GM12878 (cell line): ENCODE measurements at regions not wholly inside any gene's neighbourhood (a gene's known extent, or its start where the extent isn't known, plus 50 kb on each side); places are given as distances from the start of the nearest gene placed in this dataset.

Experiments
- ATAC-seq: fragments of 200-7000 bp; cut with Tn5 transposase; 3 replicates; pipeline ENCODE4 v1.9.1; 2020; ENCODE audit warnings: mild to moderate bottlenecking, moderate library complexity
- BruUV-seq: library from RNA; stranded (reverse); fragments of 400-500 nt; replicated peaks from 2 replicates; lab custom pipeline; 2021; lab: Mats Ljungman, UMichigan
- CTCF ChIA-PET: fragments of 300-600 bp; sonication (Branson Sonifier 250); formaldehyde crosslinking; extraction: SDS; loops from one replicate; lab custom pipeline; 2021; ENCODE audit warnings: inconsistent platforms; lab: Yijun Ruan, JAX
- POLR2A ChIA-PET: fragments of 350-600 bp; formaldehyde crosslinking; extraction: SDS; loops from one replicate; lab custom pipeline; 2021; ENCODE audit warnings: inconsistent platforms; lab: Charles Lee
- RAD21 ChIA-PET: fragments of 300-600 bp; sonication (Branson Sonifier 250); formaldehyde crosslinking; loops from one replicate; lab custom pipeline; 2023; ENCODE audit warnings: antibody characterized with exemption; ENCODE audit not compliant: unreplicated experiment; lab: Charles Lee
- SMC1A ChIA-PET: fragments of 300-600 bp; sonication (Branson Sonifier 250); formaldehyde crosslinking; loops from one replicate; lab custom pipeline; 2023; ENCODE audit not compliant: unreplicated experiment, uncharacterized antibody; lab: Charles Lee
- DNase-seq: peaks from one replicate; pipeline ENCODE4 v3.0.0-alpha.2; 2011; ENCODE audit warnings: low read depth, low spot score
- FAIRE-seq: peaks from 3 replicates; lab custom pipeline; 2011; peaks lifted over from hg19 to GRCh38; lab: Jason Lieb, UNC
- H2AFZ ChIP-seq: 2 replicates; pipeline ENCODE4 v1.6.0; 2011; ENCODE audit warnings: low read depth, low read length, control low read depth; ENCODE audit not compliant: control insufficient read depth
- H3K27ac ChIP-seq: 2 replicates; pipeline ENCODE4 v1.5.1; 2011; ENCODE audit warnings: control low read depth; ENCODE audit not compliant: control insufficient read depth, insufficient read depth
- H3K27me3 ChIP-seq, 2 experiments: replicated peaks in 1 of 2; 2 replicates each; pipeline versions ENCODE4 v1.6.0 to v1.6.1; 2011; ENCODE audit warnings: low read length in 1 of 2; ENCODE audit not compliant: control insufficient read depth in 2 of 2, insufficient read depth in 2 of 2
- H3K36me3 ChIP-seq, 2 experiments: 2 replicates each; pipeline ENCODE4 v1.5.1; 2011; ENCODE audit warnings: low read length in 1 of 2; ENCODE audit not compliant: control insufficient read depth in 2 of 2, insufficient read depth in 2 of 2
- H3K4me1 ChIP-seq: 2 replicates; pipeline ENCODE4 v1.6.1; 2011; ENCODE audit warnings: mild to moderate bottlenecking, low read length, moderate library complexity, mixed read lengths; ENCODE audit not compliant: control insufficient read depth, insufficient read depth
- H3K4me2 ChIP-seq: 2 replicates; pipeline ENCODE4 v1.6.0; 2011; ENCODE audit warnings: control low read depth; ENCODE audit not compliant: control insufficient read depth, insufficient read depth
- H3K4me3 ChIP-seq: fragments of 200-600 bp; sonication (generic); 2 replicates; pipeline ENCODE4 v1.5.1; 2016
- H3K79me2 ChIP-seq: 2 replicates; pipeline ENCODE4 v1.6.0; 2011; ENCODE audit warnings: low read length; ENCODE audit not compliant: control insufficient read depth, insufficient read depth
- H3K9ac ChIP-seq: 2 replicates; pipeline ENCODE4 v1.8.0; 2011; ENCODE audit warnings: low read length, control low read depth, mixed read lengths; ENCODE audit not compliant: control insufficient read depth, insufficient read depth
- H3K9me3 ChIP-seq: replicated peaks from 3 replicates; pipeline ENCODE4 v1.5.1; 2011; ENCODE audit warnings: mild to moderate bottlenecking, low read length; ENCODE audit not compliant: control insufficient read depth, insufficient read depth
- H4K20me1 ChIP-seq: 2 replicates; pipeline ENCODE4 v1.6.0; 2011; ENCODE audit not compliant: control insufficient read depth, insufficient read depth
- BHLHE40 ChIP-seq, 2 experiments: fragments of 450-650 bp in 1 of 2; IDR thresholded peaks; 2 replicates each; pipeline ENCODE4 v1.6.1; 2011 to 2017; ENCODE audit warnings: low read depth in 2 of 2, borderline replicate concordance in 1 of 2, improper control_type of control experiment in 1 of 2, low read length in 1 of 2, mild to moderate bottlenecking in 1 of 2
- CBFB ChIP-seq: IDR thresholded peaks from 2 replicates; pipeline ENCODE4 v1.6.1; 2016; ENCODE audit warnings: antibody characterized with exemption, low read depth
- E2F8 ChIP-seq: fragments of 450-650 bp; IDR thresholded peaks from 2 replicates; pipeline ENCODE4 v1.6.1; 2018; ENCODE audit warnings: mild to moderate bottlenecking, low read depth, moderate library complexity; ENCODE audit not compliant: partially characterized antibody
- IKZF2 ChIP-seq, 2 experiments: fragments of 450-650 bp; IDR thresholded peaks; 2 replicates each; pipeline ENCODE4 v1.6.1; 2017; ENCODE audit warnings: mild to moderate bottlenecking in 2 of 2, moderate library complexity in 2 of 2
- NKRF ChIP-seq: fragments of 450-650 bp; conservative IDR thresholded peaks from 2 replicates; pipeline ENCODE4 v1.6.1; 2017; ENCODE audit warnings: mild to moderate bottlenecking, moderate library complexity
- RAD51 ChIP-seq: fragments of 450-650 bp; IDR thresholded peaks from 2 replicates; pipeline ENCODE4 v1.6.1; 2016; ENCODE audit warnings: moderate library complexity, mild to moderate bottlenecking, inconsistent platforms
- SMAD1 ChIP-seq: fragments of 450-650 bp; IDR thresholded peaks from 2 replicates; pipeline ENCODE4 v1.6.1; 2018; ENCODE audit warnings: mild to moderate bottlenecking, low read depth; ENCODE audit not compliant: partially characterized antibody
- SP1 ChIP-seq: IDR thresholded peaks from one replicate; pipeline ENCODE4 v1.6.1; 2011; ENCODE audit warnings: low read depth, low read length
- SUZ12 ChIP-seq: fragments of 200-600 bp; sonication (generic); IDR thresholded peaks from one replicate; pipeline ENCODE4 v1.6.1; 2018; ENCODE audit warnings: antibody characterized with exemption, mild to moderate bottlenecking; ENCODE audit not compliant: unreplicated experiment
- TCF7 ChIP-seq: IDR thresholded peaks from 2 replicates; pipeline ENCODE4 v1.6.1; 2014; ENCODE audit warnings: antibody characterized with exemption, borderline replicate concordance
- WGBS: methylation state at CpG from one replicate; pipeline ENCODE4 v1.1.6; 2016; ENCODE audit warnings: low lambda C conversion rate; ENCODE audit not compliant: insufficient replicate concordance, insufficient coverage; ENCODE audit errors: missing lambda C conversion rate; 5-methylcytosine and 5-hydroxymethylcytosine counted together
- in situ Hi-C: fragments of 300-500 bp; cut with MboI; formaldehyde crosslinking; loops from 9 replicates; pipeline ENCODE4 v1.14.3; 2018; ENCODE audit warnings: mixed read lengths
- intact Hi-C: fragments of 100-400 bp; cut with micrococcal nuclease; formaldehyde crosslinking; loops from one replicate; pipeline ENCODE4 v1.14.2; 2022; ENCODE audit not compliant: unreplicated experiment

GRCh38 chr6:165768961-165769360 is 105.9 kb upstream of the PDE10A start:
- Histone ChIP-seq H3K9ac (no peak overlapping the region), H3K4me1 (no peaks in the 10 kb centered on the region), H2AFZ (no peak overlapping the region), H3K4me3 (no peak overlapping the region), H3K4me2 (no peak overlapping the region), H3K27me3 (no peaks in the 10 kb centered on the region; a peak in 1 of 4 replicates), H3K79me2 (no peaks in the 10 kb centered on the region), H3K36me3 (no peaks in the 10 kb centered on the region), H3K9me3 (no peaks in the 10 kb centered on the region), H4K20me1 (no peaks in the 10 kb centered on the region), H3K27ac (no peak overlapping the region)
- BruUV-seq: no TSS peak
- ChIA-PET SMC1A (no interaction called here), POLR2A (no interaction called here), CTCF (interaction anchor here (1.3 kb wide), 1 partner anchor 39 kb away, joined by 3 read pairs; no protein-coding TSS in a partner anchor), RAD21 (interaction anchor here (0.8 kb wide), 1 partner anchor 329 kb away, joined by 3 read pairs; no protein-coding TSS in a partner anchor)
- in situ Hi-C loops: no loop called here
- DNase-seq (no peak), FAIRE-seq (no peak), ATAC-seq (no peak)
- intact Hi-C loops: no loop called here
- TF ChIP-seq E2F8 (no peak), SP1 (no peak), IKZF2 (IDR thresholded peaks at IDR 0.05) (no peak), TCF7 (no peak), RAD51 (no peak), SUZ12 (no peak), CBFB (no peak), NKRF (no peak), BHLHE40 (IDR thresholded peaks at IDR 0.05; ENCODE audit: borderline replicate concordance in 1 of 2, low read depth in 2 of 2, low read length in 1 of 2) (no peak), SMAD1 (no peak)
- 0% methylated on average over 1 of the region's 1 CpG for WGBS
